A549 (cell line): ENCODE measurements at regions not wholly inside any gene's neighbourhood (a gene's known extent, or its start where the extent isn't known, plus 50 kb on each side); places are given as distances from the start of the nearest gene placed in this dataset.

Experiments used
- ATAC-seq, 2 experiments: fragments of 200-7000 bp in 1 of 2; fragments of >200 bp in 1 of 2; cut with Nextera tagmentation in 1 of 2; cut with Tn5 transposase in 1 of 2; 3 replicates each; pipeline versions ENCODE4 v1.8.0 to v1.9.1; 2018 to 2020; ENCODE audit warnings: mild to moderate bottlenecking in 1 of 2, moderate library complexity in 1 of 2
- CTCF ChIA-PET: fragments of 300-600 bp; sonication (Branson Sonifier 250); formaldehyde crosslinking; extraction: SDS; loops from one replicate; lab custom pipeline; 2021; ENCODE audit warnings: antibody characterized with exemption, inconsistent platforms; lab: Yijun Ruan, JAX
- POLR2A ChIA-PET: fragments of 350-600 bp; formaldehyde crosslinking; extraction: SDS; loops from one replicate; lab custom pipeline; 2021; ENCODE audit warnings: antibody characterized with exemption, inconsistent platforms; lab: Yijun Ruan, JAX
- DNase-seq, 2 experiments: peaks; one replicate each; pipeline versions ENCODE4 v3.0.0 to v3.0.0-alpha.2; 2011 to 2016; ENCODE audit warnings: low read depth in 1 of 2, low spot score in 1 of 2
- FAIRE-seq: peaks from 2 replicates; lab custom pipeline; 2011; peaks lifted over from hg19 to GRCh38; lab: Jason Lieb, UNC
- H3K27ac ChIP-seq, 2 experiments: fragments of >200 bp; sonication (Bioruptor Twin); formaldehyde crosslinking; 3 replicates each; pipeline ENCODE4 v1.5.1; 2016 to 2017
- H3K4me1 ChIP-seq: fragments of >200 bp; sonication (Bioruptor Twin); formaldehyde crosslinking; 3 replicates; pipeline ENCODE4 v1.6.1; 2016
- H3K4me2 ChIP-seq: fragments of >200 bp; sonication (Bioruptor Twin); formaldehyde crosslinking; 3 replicates; pipeline ENCODE4 v1.6.1; 2016
- H3K4me3 ChIP-seq: fragments of >200 bp; sonication (Bioruptor Twin); formaldehyde crosslinking; 3 replicates; pipeline ENCODE4 v1.5.1; 2016
- H3K9me3 ChIP-seq: fragments of >200 bp; sonication (Bioruptor Twin); formaldehyde crosslinking; 3 replicates; pipeline ENCODE4 v1.6.1; 2016
- CBX8 ChIP-seq: fragments of 200-600 bp; sonication (generic); IDR thresholded peaks from 2 replicates; pipeline ENCODE4 v1.6.1; 2016
- EHMT2 ChIP-seq: fragments of 200-600 bp; sonication (generic); IDR thresholded peaks from 2 replicates; pipeline ENCODE4 v1.6.1; 2016; ENCODE audit warnings: antibody characterized with exemption, low read depth, mild to moderate bottlenecking, moderate library complexity
- FOSL2 ChIP-seq, 2 experiments: fragments of 450-650 bp in 1 of 2; fragments of >200 bp in 1 of 2; sonication (Bioruptor Twin) in 1 of 2; formaldehyde crosslinking; IDR thresholded peaks; 2 replicates each; pipeline versions ENCODE4 v1.5.0 to v1.6.1; 2016 to 2020; ENCODE audit warnings: mild to moderate bottlenecking in 1 of 2, moderate library complexity in 1 of 2
- JUNB ChIP-seq: fragments of >200 bp; sonication (Bioruptor Twin); formaldehyde crosslinking; IDR thresholded peaks from 2 replicates; pipeline ENCODE4 v1.6.1; 2016
- MAFK ChIP-seq: fragments of 450-650 bp; IDR thresholded peaks from 2 replicates; pipeline ENCODE4 v1.6.1; 2014; ENCODE audit not compliant: partially characterized antibody
- NFE2L2 ChIP-seq: fragments of 150-350 bp; conservative IDR thresholded peaks from 2 replicates; pipeline ENCODE4 v1.6.1; 2014; ENCODE audit warnings: low read length
- NPAS2 ChIP-seq: fragments of 250-450 bp; sonication (Bioruptor Pico); IDR thresholded peaks from 2 replicates; pipeline ENCODE4 v1.8.0; 2022; ENCODE audit warnings: mild to moderate bottlenecking, moderate library complexity, borderline replicate concordance
- RAD21 ChIP-seq, 2 experiments: fragments of >200 bp in 1 of 2; sonication (Bioruptor Twin) in 1 of 2; formaldehyde crosslinking in 1 of 2; IDR thresholded peaks in 1 of 2; conservative IDR thresholded peaks in 1 of 2; 2 replicates in 1 of 2; 3 replicates in 1 of 2; pipeline ENCODE4 v1.6.1; 2012 to 2018; ENCODE audit warnings: inconsistent platforms in 1 of 2
- RCOR1 ChIP-seq: fragments of 150-350 bp; IDR thresholded peaks from 2 replicates; pipeline ENCODE4 v1.6.1; 2014; ENCODE audit warnings: antibody characterized with exemption, low read length, low read depth
- RFX5 ChIP-seq: fragments of 450-650 bp; IDR thresholded peaks from 2 replicates; pipeline ENCODE4 v1.7.1; 2014; ENCODE audit warnings: antibody characterized with exemption, mild to moderate bottlenecking, moderate library complexity
- RNF2 ChIP-seq: fragments of 200-600 bp; sonication (generic); IDR thresholded peaks from 2 replicates; pipeline ENCODE4 v1.6.1; 2016; ENCODE audit warnings: low read depth, mild to moderate bottlenecking, antibody characterized with exemption, moderate library complexity, borderline replicate concordance
- ZC3H11A ChIP-seq: fragments of 450-650 bp; IDR thresholded peaks from 2 replicates; pipeline ENCODE4 v1.6.1; 2014; ENCODE audit warnings: antibody characterized with exemption, mild to moderate bottlenecking
- ZFP36 ChIP-seq: fragments of 450-650 bp; IDR thresholded peaks from 2 replicates; pipeline ENCODE4 v1.6.1; 2014; ENCODE audit warnings: borderline replicate concordance; ENCODE audit not compliant: partially characterized antibody
- WGBS: methylation state at CpG from one replicate; pipeline ENCODE4 v1.1.6; 2017; ENCODE audit errors: missing lambda C conversion rate; 5-methylcytosine and 5-hydroxymethylcytosine counted together
- TF ChIP-seq, protein P1 (sequence below): fragments of 200-600 bp; sonication (generic); IDR thresholded peaks from 2 replicates; pipeline ENCODE4 v1.6.1; 2016; ENCODE audit warnings: antibody characterized with exemption, mild to moderate bottlenecking, moderate library complexity
- TF ChIP-seq, protein P2 (sequence below): fragments of >200 bp; sonication (Bioruptor Twin); formaldehyde crosslinking; IDR thresholded peaks from 3 replicates; pipeline ENCODE4 v1.6.1; 2016
- TF ChIP-seq, protein P3 (sequence below): fragments of 250-450 bp; sonication (Bioruptor Pico); IDR thresholded peaks from 2 replicates; pipeline ENCODE4 v1.5.0; 2020; ENCODE audit warnings: low read depth, mild to moderate bottlenecking, moderate library complexity

DNA sequence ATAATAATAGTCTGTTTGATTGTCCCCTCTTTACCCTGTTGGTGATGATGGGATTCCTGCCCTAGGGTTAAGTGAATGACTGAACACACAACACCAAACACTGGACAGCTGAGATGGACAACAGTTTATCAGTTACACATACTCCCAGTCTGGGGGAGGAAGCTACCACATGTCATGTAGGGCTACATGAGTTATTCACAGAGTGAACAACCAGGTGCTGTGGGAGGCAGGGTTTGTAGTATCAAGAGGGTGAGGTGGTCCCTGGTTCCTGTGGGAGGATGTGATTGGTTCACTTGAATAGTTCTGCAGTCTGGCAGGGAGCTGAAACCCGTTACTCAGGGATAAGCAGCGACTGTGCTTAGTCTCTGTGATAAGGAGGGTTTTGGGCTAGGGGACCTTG lies 88.8 kb upstream of the AP1S2 start:
- Histone ChIP-seq H3K4me2 (no peak overlapping the region), H3K27ac (no peak overlapping the region), H3K4me1 (peaks cover 8% of the 10 kb centered on the region; the same call in 1 of the 3 replicates), H3K4me3 (no peak overlapping the region), H3K9me3 (no peaks in the 10 kb centered on the region)
- CTCF ChIA-PET, result interaction anchor here (1.2 to 6.1 kb wide), 2 partner anchors 11 to 13 kb away, joined by 5 to 27 read pairs; no protein-coding TSS in a partner anchor
- 77% methylated on average over 2 of the region's 2 CpGs for WGBS
- ATAC-seq, result no peak
- TF ChIP-seq, protein P1, sequence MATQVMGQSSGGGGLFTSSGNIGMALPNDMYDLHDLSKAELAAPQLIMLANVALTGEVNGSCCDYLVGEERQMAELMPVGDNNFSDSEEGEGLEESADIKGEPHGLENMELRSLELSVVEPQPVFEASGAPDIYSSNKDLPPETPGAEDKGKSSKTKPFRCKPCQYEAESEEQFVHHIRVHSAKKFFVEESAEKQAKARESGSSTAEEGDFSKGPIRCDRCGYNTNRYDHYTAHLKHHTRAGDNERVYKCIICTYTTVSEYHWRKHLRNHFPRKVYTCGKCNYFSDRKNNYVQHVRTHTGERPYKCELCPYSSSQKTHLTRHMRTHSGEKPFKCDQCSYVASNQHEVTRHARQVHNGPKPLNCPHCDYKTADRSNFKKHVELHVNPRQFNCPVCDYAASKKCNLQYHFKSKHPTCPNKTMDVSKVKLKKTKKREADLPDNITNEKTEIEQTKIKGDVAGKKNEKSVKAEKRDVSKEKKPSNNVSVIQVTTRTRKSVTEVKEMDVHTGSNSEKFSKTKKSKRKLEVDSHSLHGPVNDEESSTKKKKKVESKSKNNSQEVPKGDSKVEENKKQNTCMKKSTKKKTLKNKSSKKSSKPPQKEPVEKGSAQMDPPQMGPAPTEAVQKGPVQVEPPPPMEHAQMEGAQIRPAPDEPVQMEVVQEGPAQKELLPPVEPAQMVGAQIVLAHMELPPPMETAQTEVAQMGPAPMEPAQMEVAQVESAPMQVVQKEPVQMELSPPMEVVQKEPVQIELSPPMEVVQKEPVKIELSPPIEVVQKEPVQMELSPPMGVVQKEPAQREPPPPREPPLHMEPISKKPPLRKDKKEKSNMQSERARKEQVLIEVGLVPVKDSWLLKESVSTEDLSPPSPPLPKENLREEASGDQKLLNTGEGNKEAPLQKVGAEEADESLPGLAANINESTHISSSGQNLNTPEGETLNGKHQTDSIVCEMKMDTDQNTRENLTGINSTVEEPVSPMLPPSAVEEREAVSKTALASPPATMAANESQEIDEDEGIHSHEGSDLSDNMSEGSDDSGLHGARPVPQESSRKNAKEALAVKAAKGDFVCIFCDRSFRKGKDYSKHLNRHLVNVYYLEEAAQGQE, result no peak
- TF ChIP-seq EHMT2, result no peak
- TF ChIP-seq FOSL2 (IDR thresholded peaks at IDR 0.05), result no peak
- no peak for TF ChIP-seq FOSL2 (CRISPR knock-in tag; IDR thresholded peaks at IDR 0.05)
- no peak for TF ChIP-seq NFE2L2
- FAIRE-seq, result no peak
- no peak for DNase-seq
- POLR2A ChIA-PET, result no interaction called here

DNA sequence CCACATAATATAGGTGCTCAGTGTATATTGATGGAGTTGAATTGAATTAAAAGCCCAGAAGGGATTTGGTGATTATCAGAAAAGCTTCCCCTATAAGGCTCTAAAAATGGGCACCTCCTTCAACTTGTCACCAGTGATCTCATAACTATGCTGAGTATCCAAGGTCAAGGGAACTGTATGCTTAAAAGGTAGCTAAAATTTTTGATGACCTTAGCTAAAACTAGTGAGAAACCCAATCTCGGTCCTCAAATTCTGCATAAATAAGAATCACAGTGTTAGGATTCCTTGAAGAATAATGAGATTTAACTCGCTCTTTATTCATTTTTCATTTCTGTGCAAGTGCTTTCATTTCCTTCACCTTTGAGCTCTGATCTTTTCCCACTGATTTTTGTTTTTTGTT lies 87.7 kb upstream of the AP1S2 start:
- ChIA-PET POLR2A (no interaction called here), CTCF (interaction anchor here (6.1 kb wide), 1 partner anchor 12 kb away, joined by 27 read pairs; no protein-coding TSS in a partner anchor)
- DNase-seq (no peak), FAIRE-seq (peak; percentile 77), ATAC-seq (no peak)
- WGBS, result 71% methylated on average over 2 of the region's 2 CpGs
- H3K9me3 ChIP-seq, result no peaks in the 10 kb centered on the region
- no peak overlapping the region for H3K4me2 ChIP-seq
- H3K4me3 ChIP-seq, result no peak overlapping the region
- H3K4me1 ChIP-seq, result peaks cover 1% of the 10 kb centered on the region; the same call in 1 of the 3 replicates
- H3K27ac ChIP-seq, result no peak overlapping the region
- TF ChIP-seq ZFP36, result no peak
- peak; percentile 20 for TF ChIP-seq MAFK

DNA sequence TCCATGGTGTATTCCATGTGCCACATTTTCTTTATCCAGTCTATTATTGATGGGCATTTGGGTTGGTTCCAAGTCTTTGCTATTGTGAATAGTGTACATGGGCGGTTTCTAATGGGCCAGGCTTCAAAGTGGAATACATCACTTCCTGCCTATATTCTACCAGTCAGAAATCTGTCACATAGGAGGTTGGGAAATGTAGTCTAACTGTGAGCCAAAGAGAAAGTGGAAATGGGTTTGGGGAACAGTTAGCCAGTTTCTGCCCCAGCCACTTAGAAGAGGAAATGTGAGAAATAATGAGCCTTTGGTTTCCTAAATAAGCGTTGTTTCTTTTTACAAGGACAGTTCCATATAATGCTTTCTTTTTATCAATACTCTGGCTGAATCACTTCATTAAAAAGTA lies 85.1 kb upstream of the AP1S2 start:
- Histone ChIP-seq H3K4me3 (no peak overlapping the region), H3K4me2 (no peak overlapping the region), H3K27ac (no peak overlapping the region), H3K4me1 (no peaks in the 10 kb centered on the region), H3K9me3 (no peaks in the 10 kb centered on the region)
- ATAC-seq (no peak), FAIRE-seq (no peak), DNase-seq (no peak)
- ChIA-PET POLR2A (no interaction called here), CTCF (interaction anchor here (6.1 kb wide), 1 partner anchor 9 kb away, joined by 27 read pairs; no protein-coding TSS in a partner anchor)
- TF ChIP-seq RCOR1 (no peak), NPAS2 (CRISPR knock-in tag) (no peak), EHMT2 (no peak), JUNB (no peak), RAD21 (conservative IDR thresholded peaks at IDR 0.05 in 1 of 2, IDR thresholded peaks at IDR 0.05 in 1 of 2) (no peak), RNF2 (no peak), RFX5 (no peak), ZC3H11A (no peak), CBX8 (no peak)
- TF ChIP-seq, protein P1, result no peak
- TF ChIP-seq, protein P2, sequence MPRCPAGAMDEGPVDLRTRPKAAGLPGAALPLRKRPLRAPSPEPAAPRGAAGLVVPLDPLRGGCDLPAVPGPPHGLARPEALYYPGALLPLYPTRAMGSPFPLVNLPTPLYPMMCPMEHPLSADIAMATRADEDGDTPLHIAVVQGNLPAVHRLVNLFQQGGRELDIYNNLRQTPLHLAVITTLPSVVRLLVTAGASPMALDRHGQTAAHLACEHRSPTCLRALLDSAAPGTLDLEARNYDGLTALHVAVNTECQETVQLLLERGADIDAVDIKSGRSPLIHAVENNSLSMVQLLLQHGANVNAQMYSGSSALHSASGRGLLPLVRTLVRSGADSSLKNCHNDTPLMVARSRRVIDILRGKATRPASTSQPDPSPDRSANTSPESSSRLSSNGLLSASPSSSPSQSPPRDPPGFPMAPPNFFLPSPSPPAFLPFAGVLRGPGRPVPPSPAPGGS, result no peak
- TF ChIP-seq, protein P3, sequence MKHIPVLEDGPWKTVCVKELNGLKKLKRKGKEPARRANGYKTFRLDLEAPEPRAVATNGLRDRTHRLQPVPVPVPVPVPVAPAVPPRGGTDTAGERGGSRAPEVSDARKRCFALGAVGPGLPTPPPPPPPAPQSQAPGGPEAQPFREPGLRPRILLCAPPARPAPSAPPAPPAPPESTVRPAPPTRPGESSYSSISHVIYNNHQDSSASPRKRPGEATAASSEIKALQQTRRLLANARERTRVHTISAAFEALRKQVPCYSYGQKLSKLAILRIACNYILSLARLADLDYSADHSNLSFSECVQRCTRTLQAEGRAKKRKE (CRISPR knock-in tag), result no peak
- WGBS, result 60% methylated on average over 2 of the region's 2 CpGs
